ENCODE measurements at regions not wholly inside any gene's neighbourhood (a gene's known extent, or its start where the extent isn't known, plus 50 kb on each side); places are given as distances from the start of the nearest gene placed in this dataset.

GRCh38 chr9:115964710-115965347, 188.8 kb upstream of the PAPPA start:
- Histone ChIP-seq H3K27ac (no peak overlapping the region), H3K36me3 (no peaks in the 10 kb centered on the region), H3K27me3 (ENCODE audit: insufficient read depth, low read depth, severe bottlenecking) (no peaks in the 10 kb centered on the region), H3K9me3 (ENCODE audit: severe bottlenecking) (peaks cover 10% of the 10 kb centered on the region), H3K4me3 (ENCODE audit: low read depth, low read length) (no peak overlapping the region)
- TF ChIP-seq, protein P1, sequence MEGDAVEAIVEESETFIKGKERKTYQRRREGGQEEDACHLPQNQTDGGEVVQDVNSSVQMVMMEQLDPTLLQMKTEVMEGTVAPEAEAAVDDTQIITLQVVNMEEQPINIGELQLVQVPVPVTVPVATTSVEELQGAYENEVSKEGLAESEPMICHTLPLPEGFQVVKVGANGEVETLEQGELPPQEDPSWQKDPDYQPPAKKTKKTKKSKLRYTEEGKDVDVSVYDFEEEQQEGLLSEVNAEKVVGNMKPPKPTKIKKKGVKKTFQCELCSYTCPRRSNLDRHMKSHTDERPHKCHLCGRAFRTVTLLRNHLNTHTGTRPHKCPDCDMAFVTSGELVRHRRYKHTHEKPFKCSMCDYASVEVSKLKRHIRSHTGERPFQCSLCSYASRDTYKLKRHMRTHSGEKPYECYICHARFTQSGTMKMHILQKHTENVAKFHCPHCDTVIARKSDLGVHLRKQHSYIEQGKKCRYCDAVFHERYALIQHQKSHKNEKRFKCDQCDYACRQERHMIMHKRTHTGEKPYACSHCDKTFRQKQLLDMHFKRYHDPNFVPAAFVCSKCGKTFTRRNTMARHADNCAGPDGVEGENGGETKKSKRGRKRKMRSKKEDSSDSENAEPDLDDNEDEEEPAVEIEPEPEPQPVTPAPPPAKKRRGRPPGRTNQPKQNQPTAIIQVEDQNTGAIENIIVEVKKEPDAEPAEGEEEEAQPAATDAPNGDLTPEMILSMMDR (IDR thresholded peaks at IDR 0.05; ENCODE audit: low read depth, low read length), result no peak
- DNase-seq, result no peak

DNA sequence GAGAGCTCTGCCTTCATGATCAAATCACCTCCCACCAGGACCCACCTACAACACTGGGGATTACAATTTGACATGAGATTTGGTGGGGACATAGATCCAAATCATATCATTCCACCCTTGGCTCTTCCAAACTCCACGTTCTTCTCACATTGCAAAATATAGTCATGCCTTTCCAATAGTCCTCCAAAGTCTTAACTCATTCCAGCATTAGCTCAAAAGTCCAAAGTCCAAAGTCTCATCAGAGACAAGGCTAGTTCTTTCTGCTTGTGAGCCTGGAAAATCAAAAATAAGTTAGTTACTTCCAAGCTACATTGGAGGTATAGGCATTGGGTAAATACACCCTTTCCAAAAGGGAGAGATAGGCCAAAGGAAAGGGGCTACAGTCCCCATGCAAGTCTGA, 186.9 kb upstream of the PAPPA start:
- Histone ChIP-seq H3K36me3 (no peaks in the 10 kb centered on the region), H3K27me3 (ENCODE audit: insufficient read depth, low read depth, severe bottlenecking) (no peaks in the 10 kb centered on the region), H3K27ac (no peak overlapping the region), H3K4me3 (ENCODE audit: low read depth, low read length) (no peak overlapping the region), H3K9me3 (ENCODE audit: severe bottlenecking) (peaks cover 10% of the 10 kb centered on the region)
- TF ChIP-seq, protein P1 (IDR thresholded peaks at IDR 0.05; ENCODE audit: low read depth, low read length), result no peak
- no peak for DNase-seq

DNA sequence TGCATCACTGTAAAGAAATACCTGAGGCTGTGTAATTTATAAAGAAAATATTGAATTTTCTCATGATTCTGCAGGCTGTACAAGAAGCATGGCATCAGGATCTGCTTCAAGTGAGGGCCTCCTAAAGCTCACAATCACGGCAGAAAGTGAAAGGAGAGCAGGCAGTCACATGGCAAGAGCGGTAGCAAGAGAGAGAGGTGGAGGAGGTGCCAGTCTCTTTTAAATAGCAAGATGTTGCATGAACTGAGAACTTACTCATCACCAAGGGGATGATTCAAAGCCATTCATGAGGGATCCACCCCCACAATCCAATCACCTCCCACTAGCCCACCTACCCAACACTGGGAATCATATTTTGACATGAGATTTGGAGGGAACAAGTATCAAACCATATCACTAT, 184.5 kb upstream of the PAPPA start:
- no peaks in the 10 kb centered on the region for H3K27me3 ChIP-seq (ENCODE audit: insufficient read depth, low read depth, severe bottlenecking)
- DNase-seq, result no peak
- H3K36me3 ChIP-seq, result no peaks in the 10 kb centered on the region
- no peak overlapping the region for H3K4me3 ChIP-seq (ENCODE audit: low read depth, low read length)
- H3K9me3 ChIP-seq (ENCODE audit: severe bottlenecking), result no peaks in the 10 kb centered on the region
- TF ChIP-seq, protein P1 (IDR thresholded peaks at IDR 0.05; ENCODE audit: low read depth, low read length), result no peak
- H3K27ac ChIP-seq, result no peak overlapping the region

- Histone ChIP-seq H3K27me3 (ENCODE audit: insufficient read depth, low read depth, severe bottlenecking) (no peaks in the 10 kb centered on the region), H3K4me3 (ENCODE audit: low read depth, low read length) (no peak overlapping the region)
- TF ChIP-seq, protein P1 (IDR thresholded peaks at IDR 0.05; ENCODE audit: low read depth, low read length), result no peak
Measured at GRCh38 chr9:115972362-115972761, 181.2 kb upstream of the PAPPA start.

GRCh38 chr9:115972843-115973595, 180.6 kb upstream of the PAPPA start:
- TF ChIP-seq, protein P1 (IDR thresholded peaks at IDR 0.05; ENCODE audit: low read depth, low read length), result no peak
- H3K27ac ChIP-seq, result no peak overlapping the region
- H3K27me3 ChIP-seq (ENCODE audit: insufficient read depth, low read depth, severe bottlenecking), result no peaks in the 10 kb centered on the region
- H3K4me3 ChIP-seq (ENCODE audit: low read depth, low read length), result no peak overlapping the region
- no peak for DNase-seq
- no peaks in the 10 kb centered on the region for H3K36me3 ChIP-seq
- no peaks in the 10 kb centered on the region for H3K9me3 ChIP-seq (ENCODE audit: severe bottlenecking)

More at GRCh38 chr9:115972362-115972761, 181.2 kb upstream of the PAPPA start:
- H3K27ac ChIP-seq, result no peak overlapping the region
- H3K36me3 ChIP-seq, result no peaks in the 10 kb centered on the region
- DNase-seq, result no peak
- no peaks in the 10 kb centered on the region for H3K9me3 ChIP-seq (ENCODE audit: severe bottlenecking)

Data from WERI-Rb-1 (cell line).